Muscle of arm (tissue), 1 donor: ENCODE measurements at regions not wholly inside any gene's neighbourhood (a gene's known extent, or its start where the extent isn't known, plus 50 kb on each side); places are given as distances from the start of the nearest gene placed in this dataset.
"Not testable (repeated sequence)": the region's sequence is repeated elsewhere in the genome, so short reads cannot be mapped to it uniquely, and the experiment has no call there.

Experiments used
- DNase-seq: peaks from one replicate; pipeline ENCODE4 v3.0.0-alpha.2; 2013

GRCh38 chrX:40891798-40892197 lies 156.5 kb upstream of the MED14 start:
- DNase-seq, result no peak

GRCh38 chrX:40893251-40893910 lies 158.0 kb upstream of the MED14 start:
- no peak for DNase-seq

GRCh38 chrX:40895246-40895645 lies 159.9 kb upstream of the MED14 start:
- DNase-seq, result no peak

- DNase-seq, result no peak
Measured at GRCh38 chrX:40897718-40898270, 162.5 kb upstream of the MED14 start.

- DNase-seq, result not testable (repeated sequence)
Measured at GRCh38 chrX:40904739-40905138, 169.4 kb upstream of the MED14 start.

- no peak for DNase-seq
Measured at GRCh38 chrX:40908026-40908425, 172.7 kb upstream of the MED14 start.

- no peak for DNase-seq
Measured at GRCh38 chrX:40908857-40909475, 173.6 kb upstream of the MED14 start.

GRCh38 chrX:40912166-40912565 lies 173.1 kb upstream of the USP9X start:
- DNase-seq, result no peak

GRCh38 chrX:40912576-40912975 lies 172.7 kb upstream of the USP9X start:
- DNase-seq, result no peak

GRCh38 chrX:40920351-40920750 lies 164.9 kb upstream of the USP9X start:
- no peak for DNase-seq

- DNase-seq, result no peak
Measured at GRCh38 chrX:40922307-40922706, 162.9 kb upstream of the USP9X start.

GRCh38 chrX:40926739-40927427 lies 158.4 kb upstream of the USP9X start:
- DNase-seq, result not testable (repeated sequence)

GRCh38 chrX:40928076-40928475 lies 157.2 kb upstream of the USP9X start:
- DNase-seq, result no peak

GRCh38 chrX:40931921-40932320 lies 153.3 kb upstream of the USP9X start:
- DNase-seq, result no peak

- DNase-seq, result peak; percentile 71
Measured at GRCh38 chrX:40933132-40933705, 152.0 kb upstream of the USP9X start.

- DNase-seq, result peak; percentile 58
Measured at GRCh38 chrX:40933706-40934425, 151.4 kb upstream of the USP9X start.

- no peak for DNase-seq
Measured at GRCh38 chrX:40936827-40937226, 148.4 kb upstream of the USP9X start.

- no peak for DNase-seq
Measured at GRCh38 chrX:40938423-40938822, 146.8 kb upstream of the USP9X start.

- DNase-seq, result no peak
Measured at GRCh38 chrX:40943093-40943641, 142.1 kb upstream of the USP9X start.

GRCh38 chrX:40945361-40945713 lies 139.9 kb upstream of the USP9X start:
- peak; percentile 56 for DNase-seq

- DNase-seq, result no peak
Measured at GRCh38 chrX:40947276-40947675, 138.0 kb upstream of the USP9X start.

GRCh38 chrX:40949071-40949470 lies 136.2 kb upstream of the USP9X start:
- DNase-seq, result no peak
